ENCODE measurements at regions not wholly inside any gene's neighbourhood (a gene's known extent, or its start where the extent isn't known, plus 50 kb on each side); places are given as distances from the start of the nearest gene placed in this dataset.
A peak's percentile ranks its signal among the peaks of the same experiment; 100 is the strongest.

DNA sequence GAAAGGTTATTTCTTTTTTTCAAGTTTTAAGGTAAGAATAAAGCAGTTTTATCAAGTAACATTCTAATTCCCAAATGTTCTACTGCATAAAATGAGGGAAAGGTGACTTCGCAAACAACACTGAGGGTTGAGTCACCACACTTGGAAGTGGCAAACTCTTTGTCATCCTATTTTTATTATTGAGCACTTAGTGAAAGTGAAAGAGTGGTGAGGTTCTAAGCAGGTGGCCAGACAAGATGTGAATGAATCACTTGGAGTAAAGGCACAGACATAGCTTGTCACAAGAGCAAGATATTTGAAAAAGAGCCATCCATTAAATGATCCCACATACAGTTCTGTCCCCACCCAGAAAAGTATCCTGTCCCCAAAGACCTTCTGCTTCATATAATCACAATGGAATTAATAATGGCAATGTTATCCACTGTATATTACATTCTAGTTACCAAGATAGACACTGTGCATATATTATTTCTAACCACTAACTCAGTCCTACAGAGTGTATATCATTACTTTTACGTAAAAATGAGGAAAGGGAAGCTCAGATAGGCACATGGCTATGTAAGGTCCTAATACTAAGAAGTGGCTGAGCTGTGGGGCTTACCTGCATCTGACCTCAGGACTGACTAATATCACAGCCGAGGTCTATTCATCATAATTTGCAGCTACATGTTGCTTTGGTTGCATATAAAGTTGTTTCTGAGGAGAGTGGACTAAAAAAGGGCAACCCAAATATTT lies 730.4 kb upstream of the MEF2C start:
- no peaks in the 10 kb centered on the region for H3K9me3 ChIP-seq (ENCODE audit: low read length)
- peak; percentile 82 for DNase-seq
- no peaks in the 10 kb centered on the region for H3K79me2 ChIP-seq (ENCODE audit: low read length)
- peaks cover 17% of the 10 kb centered on the region for H3K4me1 ChIP-seq (ENCODE audit: insufficient read depth, low read length)
- TF ChIP-seq, protein P1, sequence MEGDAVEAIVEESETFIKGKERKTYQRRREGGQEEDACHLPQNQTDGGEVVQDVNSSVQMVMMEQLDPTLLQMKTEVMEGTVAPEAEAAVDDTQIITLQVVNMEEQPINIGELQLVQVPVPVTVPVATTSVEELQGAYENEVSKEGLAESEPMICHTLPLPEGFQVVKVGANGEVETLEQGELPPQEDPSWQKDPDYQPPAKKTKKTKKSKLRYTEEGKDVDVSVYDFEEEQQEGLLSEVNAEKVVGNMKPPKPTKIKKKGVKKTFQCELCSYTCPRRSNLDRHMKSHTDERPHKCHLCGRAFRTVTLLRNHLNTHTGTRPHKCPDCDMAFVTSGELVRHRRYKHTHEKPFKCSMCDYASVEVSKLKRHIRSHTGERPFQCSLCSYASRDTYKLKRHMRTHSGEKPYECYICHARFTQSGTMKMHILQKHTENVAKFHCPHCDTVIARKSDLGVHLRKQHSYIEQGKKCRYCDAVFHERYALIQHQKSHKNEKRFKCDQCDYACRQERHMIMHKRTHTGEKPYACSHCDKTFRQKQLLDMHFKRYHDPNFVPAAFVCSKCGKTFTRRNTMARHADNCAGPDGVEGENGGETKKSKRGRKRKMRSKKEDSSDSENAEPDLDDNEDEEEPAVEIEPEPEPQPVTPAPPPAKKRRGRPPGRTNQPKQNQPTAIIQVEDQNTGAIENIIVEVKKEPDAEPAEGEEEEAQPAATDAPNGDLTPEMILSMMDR (conservative IDR thresholded peaks at IDR 0.05; ENCODE audit: low read depth, low read length), result no peak
- TF ChIP-seq EZH2 (IDR thresholded peaks at IDR 0.05; ENCODE audit: low read length, unreplicated experiment) (no peak), EZH2phosphoT487 (IDR thresholded peaks at IDR 0.05; ENCODE audit: borderline replicate concordance, low read length) (no peak)
- H3K36me3 ChIP-seq (ENCODE audit: low read depth, low read length), result no peaks in the 10 kb centered on the region
- H3K27ac ChIP-seq (ENCODE audit: low read length), result peak overlapping the region; percentile 47
- CTCF ChIA-PET, result interaction anchor here (0.6 kb wide), 2 partner anchors 199 to 563 kb away, joined by 3 read pairs; no protein-coding TSS in a partner anchor
- no peak overlapping the region for H3K9ac ChIP-seq (ENCODE audit: low read length)
- no peaks in the 10 kb centered on the region for H3F3A ChIP-seq (ENCODE audit: low read length, unreplicated experiment)
- H2AFZ ChIP-seq (ENCODE audit: low read length), result no peak overlapping the region
- 0 out of 2 replicates have a peak overlapping the region, but pooled peaks have one; percentile 13 for H3K4me3 ChIP-seq (ENCODE audit: low read length)
- no TSS peak for BruUV-seq (replicated peaks)
- H4K20me1 ChIP-seq (ENCODE audit: low read length), result no peaks in the 10 kb centered on the region
- peak; percentile 99 for ATAC-seq
- no peaks in the 10 kb centered on the region for H3K27me3 ChIP-seq (ENCODE audit: low read length)
- POLR2A ChIA-PET (ENCODE audit: unreplicated experiment), result no interaction called here
- H3K4me2 ChIP-seq (ENCODE audit: low read length), result peak overlapping the region; percentile 68
- intact Hi-C loops (cut with micrococcal nuclease), result no loop called here
- H3K9me2 ChIP-seq (replicated peaks; ENCODE audit: low read length), result no peaks in the 10 kb centered on the region

DNA sequence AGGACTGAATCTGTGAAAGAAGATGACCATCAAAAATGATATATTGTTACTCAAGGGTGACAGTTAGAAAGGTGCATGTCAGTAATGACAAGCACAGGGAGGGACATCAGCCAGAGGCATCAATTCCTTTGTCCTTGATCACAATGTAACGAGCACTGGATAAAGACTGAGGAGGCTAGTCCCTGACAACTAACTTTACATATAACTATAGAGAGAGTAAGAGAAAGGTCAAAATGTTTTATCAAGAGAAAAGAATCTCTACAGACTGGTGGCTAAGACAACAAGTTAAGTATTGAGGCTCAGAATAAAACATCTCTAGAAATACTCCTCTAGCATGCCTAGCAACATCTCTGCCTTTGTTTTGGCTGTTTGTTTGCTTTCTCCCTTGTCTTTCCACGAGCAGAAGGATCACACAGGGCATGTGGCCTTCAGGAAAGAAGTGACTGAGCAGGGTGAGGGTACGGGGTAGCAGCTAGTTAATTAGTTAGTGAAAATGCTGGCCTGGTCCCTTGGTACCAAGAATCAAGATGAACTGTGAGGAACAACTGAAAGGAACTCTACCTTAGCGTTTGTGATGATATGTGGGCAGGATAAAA lies 724.1 kb upstream of the MEF2C start:
- H2AFZ ChIP-seq (ENCODE audit: low read length), result no peak overlapping the region
- no peaks in the 10 kb centered on the region for H3K9me3 ChIP-seq (ENCODE audit: low read length)
- no peaks in the 10 kb centered on the region for H3K4me1 ChIP-seq (ENCODE audit: insufficient read depth, low read length)
- no peaks in the 10 kb centered on the region for H3K27me3 ChIP-seq (ENCODE audit: low read length)
- no peaks in the 10 kb centered on the region for H3K79me2 ChIP-seq (ENCODE audit: low read length)
- H3K36me3 ChIP-seq (ENCODE audit: low read depth, low read length), result no peaks in the 10 kb centered on the region
- no peak overlapping the region for H3K4me2 ChIP-seq (ENCODE audit: low read length)
- no peaks in the 10 kb centered on the region for H3F3A ChIP-seq (ENCODE audit: low read length, unreplicated experiment)
- intact Hi-C loops (cut with micrococcal nuclease), result no loop called here
- ATAC-seq (no peak), DNase-seq (no peak)
- POLR2A ChIA-PET (ENCODE audit: unreplicated experiment), result no interaction called here
- no peaks in the 10 kb centered on the region for H3K9me2 ChIP-seq (replicated peaks; ENCODE audit: low read length)
- H3K9ac ChIP-seq (ENCODE audit: low read length), result no peak overlapping the region
- H3K27ac ChIP-seq (ENCODE audit: low read length), result no peak overlapping the region
- TF ChIP-seq, protein P1 (conservative IDR thresholded peaks at IDR 0.05; ENCODE audit: low read depth, low read length), result no peak
- TF ChIP-seq EZH2 (IDR thresholded peaks at IDR 0.05; ENCODE audit: low read length, unreplicated experiment), result no peak
- no peak for TF ChIP-seq EZH2phosphoT487 (IDR thresholded peaks at IDR 0.05; ENCODE audit: borderline replicate concordance, low read length)
- CTCF ChIA-PET, result no interaction called here
- H4K20me1 ChIP-seq (ENCODE audit: low read length), result no peaks in the 10 kb centered on the region
- BruUV-seq (replicated peaks), result no TSS peak
- no peak overlapping the region for H3K4me3 ChIP-seq (ENCODE audit: low read length)

DNA sequence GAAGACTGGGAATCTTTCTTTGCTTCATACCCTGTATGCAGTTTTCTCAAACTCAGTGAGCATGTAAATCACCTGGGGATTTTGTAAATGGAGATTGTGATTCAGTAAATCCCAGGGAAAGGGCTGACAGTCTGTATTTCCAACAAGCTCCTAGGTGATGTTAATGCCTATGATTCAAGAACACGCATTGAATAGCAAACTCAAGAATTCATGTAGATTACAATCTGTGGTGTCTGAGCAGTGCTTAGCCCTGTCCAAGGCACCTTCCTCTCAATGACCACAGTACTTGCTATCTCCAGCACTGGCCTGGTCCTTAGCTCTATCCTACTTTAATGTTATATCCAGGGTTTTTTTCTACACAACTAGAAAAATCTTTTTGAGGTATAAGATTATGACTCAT lies 721.4 kb upstream of the MEF2C start:
- Histone ChIP-seq H3K27ac (ENCODE audit: low read length) (no peak overlapping the region), H2AFZ (ENCODE audit: low read length) (no peak overlapping the region), H3K9me3 (ENCODE audit: low read length) (no peaks in the 10 kb centered on the region), H3F3A (ENCODE audit: low read length, unreplicated experiment) (no peaks in the 10 kb centered on the region), H3K4me3 (ENCODE audit: low read length) (no peak overlapping the region), H3K36me3 (ENCODE audit: low read depth, low read length) (no peaks in the 10 kb centered on the region), H4K20me1 (ENCODE audit: low read length) (no peaks in the 10 kb centered on the region), H3K9me2 (replicated peaks; ENCODE audit: low read length) (no peaks in the 10 kb centered on the region), H3K4me2 (ENCODE audit: low read length) (no peak overlapping the region), H3K79me2 (ENCODE audit: low read length) (no peaks in the 10 kb centered on the region), H3K27me3 (ENCODE audit: low read length) (no peaks in the 10 kb centered on the region), H3K4me1 (ENCODE audit: insufficient read depth, low read length) (no peaks in the 10 kb centered on the region), H3K9ac (ENCODE audit: low read length) (no peak overlapping the region)
- DNase-seq (no peak), ATAC-seq (no peak)
- TF ChIP-seq EZH2phosphoT487 (IDR thresholded peaks at IDR 0.05; ENCODE audit: borderline replicate concordance, low read length) (no peak), EZH2 (IDR thresholded peaks at IDR 0.05; ENCODE audit: low read length, unreplicated experiment) (no peak)
- TF ChIP-seq, protein P1 (conservative IDR thresholded peaks at IDR 0.05; ENCODE audit: low read depth, low read length), result no peak
- intact Hi-C loops (cut with micrococcal nuclease), result no loop called here
- BruUV-seq (replicated peaks), result no TSS peak
- ChIA-PET POLR2A (ENCODE audit: unreplicated experiment) (no interaction called here), CTCF (no interaction called here)

Data from PC-3 (cell line).